Right lobe of liver (tissue), 4 donors: ENCODE measurements at regions not wholly inside any gene's neighbourhood (a gene's known extent, or its start where the extent isn't known, plus 50 kb on each side); places are given as distances from the start of the nearest gene placed in this dataset.
"Not testable (repeated sequence)": the region's sequence is repeated elsewhere in the genome, so short reads cannot be mapped to it uniquely, and the experiment has no call there.

ENCODE experiments used
- CTCF ChIP-seq, 4 donors: fragments of 200-600 bp in 3 of 4; fragments of 450-650 bp in 1 of 4; IDR thresholded peaks; one replicate each; pipeline versions ENCODE4 v1.5.1 to v1.8.0; 2016 to 2022; ENCODE audit warnings: antibody characterized with exemption in 4 of 4, mild to moderate bottlenecking in 2 of 4
- POLR2A ChIP-seq: fragments of 450-650 bp; IDR thresholded peaks from one replicate; pipeline ENCODE4 v1.6.1; 2017; ENCODE audit warnings: antibody characterized with exemption, mild to moderate bottlenecking
- donor health status: DM: no; HTN: no; CAD: no.
- donor health status: DM: no; HTN: no; CAD: no.
- donor health status: DM: no; HTN: yes; CAD: no.

- not testable (repeated sequence) for TF ChIP-seq CTCF (IDR thresholded peaks at IDR 0.05); POLR2A
These were observed 217.9 kb downstream of the NPIPA8 start for GRCh38 chr16:18118684-18119083.
